Tibial nerve (tissue), 4 donors: ENCODE measurements at regions not wholly inside any gene's neighbourhood (a gene's known extent, or its start where the extent isn't known, plus 50 kb on each side); places are given as distances from the start of the nearest gene placed in this dataset.

Experiments used
- EP300 ChIP-seq, 2 donors: sonication (generic); formaldehyde crosslinking; IDR thresholded peaks; one replicate each; pipeline ENCODE4 v1.6.1; 2017; ENCODE audit warnings: antibody characterized with exemption in 2 of 2, mild to moderate bottlenecking in 1 of 2
- POLR2A ChIP-seq, 2 donors: fragments of 450-650 bp; IDR thresholded peaks; one replicate each; pipeline ENCODE4 v1.6.1; 2017; ENCODE audit warnings: antibody characterized with exemption in 2 of 2, mild to moderate bottlenecking in 2 of 2, moderate library complexity in 2 of 2
- TF ChIP-seq, protein P1 (sequence below), 5 experiments: fragments of 200-600 bp in 3 of 5; fragments of 450-650 bp in 2 of 5; sonication (generic) in 3 of 5; IDR thresholded peaks; one replicate each; pipeline ENCODE4 v1.5.1; 2016 to 2019; ENCODE audit warnings: antibody characterized with exemption in 5 of 5, mild to moderate bottlenecking in 3 of 5, moderate library complexity in 2 of 5

- TF ChIP-seq EP300 (IDR thresholded peaks at IDR 0.05) = no peak
- TF ChIP-seq, protein P1, sequence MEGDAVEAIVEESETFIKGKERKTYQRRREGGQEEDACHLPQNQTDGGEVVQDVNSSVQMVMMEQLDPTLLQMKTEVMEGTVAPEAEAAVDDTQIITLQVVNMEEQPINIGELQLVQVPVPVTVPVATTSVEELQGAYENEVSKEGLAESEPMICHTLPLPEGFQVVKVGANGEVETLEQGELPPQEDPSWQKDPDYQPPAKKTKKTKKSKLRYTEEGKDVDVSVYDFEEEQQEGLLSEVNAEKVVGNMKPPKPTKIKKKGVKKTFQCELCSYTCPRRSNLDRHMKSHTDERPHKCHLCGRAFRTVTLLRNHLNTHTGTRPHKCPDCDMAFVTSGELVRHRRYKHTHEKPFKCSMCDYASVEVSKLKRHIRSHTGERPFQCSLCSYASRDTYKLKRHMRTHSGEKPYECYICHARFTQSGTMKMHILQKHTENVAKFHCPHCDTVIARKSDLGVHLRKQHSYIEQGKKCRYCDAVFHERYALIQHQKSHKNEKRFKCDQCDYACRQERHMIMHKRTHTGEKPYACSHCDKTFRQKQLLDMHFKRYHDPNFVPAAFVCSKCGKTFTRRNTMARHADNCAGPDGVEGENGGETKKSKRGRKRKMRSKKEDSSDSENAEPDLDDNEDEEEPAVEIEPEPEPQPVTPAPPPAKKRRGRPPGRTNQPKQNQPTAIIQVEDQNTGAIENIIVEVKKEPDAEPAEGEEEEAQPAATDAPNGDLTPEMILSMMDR (IDR thresholded peaks at IDR 0.05) = no peak
- TF ChIP-seq POLR2A (IDR thresholded peaks at IDR 0.05) = no peak
Measured at GRCh38 chr1:244154508-244154871, 103.4 kb downstream of the ZBTB18 start.
